Right lobe of liver (tissue), 6 donors: ENCODE measurements at regions not wholly inside any gene's neighbourhood (a gene's known extent, or its start where the extent isn't known, plus 50 kb on each side); places are given as distances from the start of the nearest gene placed in this dataset.

Source experiments
- ATAC-seq, 4 donors: fragments of 200-7000 bp; cut with Tn5 transposase; one replicate each; pipeline ENCODE4 v1.9.1; 2020; ENCODE audit warnings: mild to moderate bottlenecking in 4 of 4, moderate library complexity in 4 of 4
- DNase-seq, 3 donors: peaks; one replicate each; pipeline ENCODE4 v3.0.0-alpha.2; 2020
- H3K27ac ChIP-seq, 3 donors: fragments of 200-600 bp; one replicate each; pipeline ENCODE4 v1.8.0; 2022
- H3K27me3 ChIP-seq, 2 donors: fragments of 200-600 bp; one replicate each; pipeline ENCODE4 v1.8.0; 2022
- H3K36me3 ChIP-seq, 4 donors: fragments of 200-600 bp; sonication (generic) in 1 of 4; one replicate each; pipeline versions ENCODE4 v1.5.1 to v1.8.0; 2017 to 2022; ENCODE audit warnings: control low read depth in 1 of 4
- H3K4me1 ChIP-seq, 4 donors: fragments of 200-600 bp; sonication (generic) in 1 of 4; one replicate each; pipeline versions ENCODE4 v1.5.1 to v1.8.0; 2017 to 2022; ENCODE audit warnings: control low read depth in 1 of 4
- H3K4me3 ChIP-seq, 3 donors: fragments of 200-600 bp; one replicate each; pipeline ENCODE4 v1.8.0; 2022
- H3K9me3 ChIP-seq, 4 donors: fragments of 200-600 bp; sonication (generic) in 1 of 4; one replicate each; pipeline versions ENCODE4 v1.5.1 to v1.8.0; 2017 to 2022; ENCODE audit warnings: control low read depth in 1 of 4
- CTCF ChIP-seq, 4 donors: fragments of 200-600 bp in 3 of 4; fragments of 450-650 bp in 1 of 4; IDR thresholded peaks; one replicate each; pipeline versions ENCODE4 v1.5.1 to v1.8.0; 2016 to 2022; ENCODE audit warnings: antibody characterized with exemption in 4 of 4, mild to moderate bottlenecking in 2 of 4
- POLR2A ChIP-seq: fragments of 450-650 bp; IDR thresholded peaks from one replicate; pipeline ENCODE4 v1.6.1; 2017; ENCODE audit warnings: antibody characterized with exemption, mild to moderate bottlenecking
- WGBS: methylation state at CpG from one replicate; pipeline ENCODE4 v1.1.6; 2018; ENCODE audit warnings: low coverage, low lambda C conversion rate; ENCODE audit not compliant: insufficient coverage; ENCODE audit errors: missing lambda C conversion rate; 5-methylcytosine and 5-hydroxymethylcytosine counted together
- intact Hi-C, 2 donors: fragments of 100-400 bp; cut with DNase I; formaldehyde crosslinking; loops; one replicate each; pipeline versions ENCODE4 v1.11.2 to v1.14.1; 2022
- donor health status: DM: no; HTN: yes; CAD: no.
- donor health status: DM: no; HTN: no; CAD: no.
- donor health status: DM: no; HTN: no; CAD: no.
- donor health status: DM: no; HTN: yes; CAD: no.
- donor health status: DM: no; HTN: yes; CAD: no.

DNA sequence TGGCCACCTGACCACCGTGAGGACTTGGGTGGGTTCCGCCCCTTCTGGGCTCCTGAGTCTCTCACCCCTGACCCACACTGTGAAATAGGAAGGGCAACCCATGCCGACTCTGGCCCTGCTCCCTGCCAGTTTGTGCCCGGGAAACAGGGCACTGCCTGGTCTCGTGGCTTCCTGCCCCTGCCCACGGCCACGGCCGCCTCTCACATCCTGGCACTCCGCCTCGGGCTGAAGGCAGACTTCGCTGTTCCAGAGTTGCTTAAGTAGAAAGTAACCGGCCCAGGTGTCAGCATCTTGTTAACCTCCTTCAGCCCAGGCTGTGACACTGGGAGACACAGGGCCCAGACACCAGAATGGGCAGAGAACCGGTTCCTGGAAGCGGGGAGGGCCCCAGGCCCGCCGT, 68.7 kb upstream of the RNU6ATAC start:
- Histone ChIP-seq H3K27me3 (no peaks in the 10 kb centered on the region), H3K36me3 (no peaks in the 10 kb centered on the region), H3K27ac (peak overlapping the region in 2 of 3 donors; percentile 98 to 100), H3K4me1 (peaks cover 0 to 55% (median 22%) of the 10 kb centered on the region in 4 donors), H3K9me3 (no peaks in the 10 kb centered on the region), H3K4me3 (no peak overlapping the region)
- DNase-seq (peak in 2 of 3 donors; percentile 80 to 84), ATAC-seq (peak; percentile 10 to 42 (median 22))
- intact Hi-C loops: no loop called here
- TF ChIP-seq POLR2A (no peak), CTCF (IDR thresholded peaks at IDR 0.05) (no peak)
- 20% methylated on average over 11 of the region's 16 CpGs for WGBS

- Histone ChIP-seq H3K4me1 (peaks cover 0 to 48% (median 22%) of the 10 kb centered on the region in 4 donors), H3K27ac (no peak overlapping the region), H3K27me3 (no peaks in the 10 kb centered on the region), H3K4me3 (no peak overlapping the region), H3K36me3 (no peaks in the 10 kb centered on the region), H3K9me3 (no peaks in the 10 kb centered on the region)
- intact Hi-C loops: no loop called here
- whole genome bisulfite sequencing: no CpG with 5 or more reads among the region's 21 CpGs
- TF ChIP-seq CTCF (IDR thresholded peaks at IDR 0.05): no peak
- TF ChIP-seq POLR2A: no peak
- peak in 1 of 3 donors; percentile 72 for DNase-seq
- no peak for ATAC-seq
Observed at GRCh38 chr9:134234001-134234660, 69.8 kb upstream of the RNU6ATAC start.

DNA sequence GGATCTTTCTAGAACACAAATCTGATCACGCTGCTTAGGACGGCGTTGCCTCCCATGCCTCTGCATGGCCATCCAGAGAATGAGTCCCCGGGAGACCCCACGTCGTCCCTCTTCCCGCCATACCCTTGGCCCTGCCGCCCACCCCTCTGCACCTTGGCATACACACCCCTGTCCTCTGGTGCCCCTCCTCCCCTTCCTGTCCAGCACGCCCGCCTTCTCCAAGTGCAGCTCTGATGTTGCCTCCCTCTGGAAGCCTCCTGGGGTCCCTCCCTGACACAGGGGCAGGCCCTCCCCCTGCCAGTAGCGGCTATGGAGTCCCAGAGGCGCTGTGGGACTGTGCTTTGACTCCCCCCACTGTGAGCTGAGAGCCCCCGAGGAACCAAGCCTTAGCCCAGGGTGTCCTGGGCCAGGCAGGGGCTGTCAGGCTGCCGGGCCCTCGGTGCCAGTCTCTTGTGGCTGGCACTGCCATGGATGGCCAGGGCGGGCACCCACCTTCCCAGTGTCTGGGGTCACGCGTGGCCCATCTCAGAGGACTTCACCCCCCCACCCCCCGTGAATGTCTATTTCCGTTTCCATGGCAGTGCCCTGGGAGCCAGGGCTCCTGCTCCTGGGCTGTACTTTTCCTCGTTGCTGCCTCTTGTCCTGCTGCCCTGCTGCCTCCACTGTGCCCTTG, 70.5 kb upstream of the RNU6ATAC start:
- intact Hi-C loops: no loop called here
- no peak for DNase-seq

GRCh38 chr9:134235366-134235765, 71.0 kb upstream of the RNU6ATAC start:
- WGBS: 53% methylated on average over 8 of the region's 16 CpGs
- TF ChIP-seq CTCF (IDR thresholded peaks at IDR 0.05): no peak
- no peak for TF ChIP-seq POLR2A

More for the DNA sequence above, 70.5 kb upstream of the RNU6ATAC start:
- TF ChIP-seq POLR2A (no peak), CTCF (IDR thresholded peaks at IDR 0.05) (no peak)
- 81% methylated on average over 9 of the region's 21 CpGs for WGBS
- no peaks in the 10 kb centered on the region for H3K36me3 ChIP-seq
- no peaks in the 10 kb centered on the region for H3K27me3 ChIP-seq
- no peaks in the 10 kb centered on the region for H3K9me3 ChIP-seq
- no peak for ATAC-seq
- no peak overlapping the region for H3K27ac ChIP-seq
- H3K4me1 ChIP-seq: peaks cover 0 to 41% (median 22%) of the 10 kb centered on the region in 4 donors
- H3K4me3 ChIP-seq: no peak overlapping the region

More at GRCh38 chr9:134235366-134235765, 71.0 kb upstream of the RNU6ATAC start:
- ATAC-seq (no peak), DNase-seq (no peak)
- Histone ChIP-seq H3K36me3 (no peaks in the 10 kb centered on the region), H3K4me1 (peaks cover 0 to 36% (median 20%) of the 10 kb centered on the region in 4 donors), H3K27me3 (no peaks in the 10 kb centered on the region), H3K4me3 (no peak overlapping the region), H3K9me3 (no peaks in the 10 kb centered on the region), H3K27ac (no peak overlapping the region)
- intact Hi-C loops: no loop called here
